GM12865 (cell line): ENCODE measurements at regions not wholly inside any gene's neighbourhood (a gene's known extent, or its start where the extent isn't known, plus 50 kb on each side); places are given as distances from the start of the nearest gene placed in this dataset.

ENCODE experiments used
- DNase-seq: peaks from one replicate; pipeline ENCODE4 v3.0.0; 2010; ENCODE audit warnings: low read depth
- H3K4me3 ChIP-seq: 2 replicates; pipeline ENCODE4 v1.5.1; 2011; ENCODE audit warnings: mild to moderate bottlenecking, low read depth, low read length, control low read depth
- CTCF ChIP-seq: IDR thresholded peaks from 2 replicates; pipeline ENCODE4 v1.5.1; 2011; ENCODE audit warnings: low read length, control low read depth, low read depth, inconsistent platforms; ENCODE audit not compliant: insufficient read depth; ENCODE audit errors: missing control alignments

- H3K4me3 ChIP-seq = no peak overlapping the region
- DNase-seq = no peak
- TF ChIP-seq CTCF = no peak
Observed at GRCh38 chr18:22342625-22343024, 75.1 kb downstream of the CTAGE1 start.

GRCh38 chr18:22340331-22340730 lies 77.4 kb downstream of the CTAGE1 start:
- no peak for TF ChIP-seq CTCF
- no peak for DNase-seq
- no peak overlapping the region for H3K4me3 ChIP-seq

GRCh38 chr18:22339913-22340312 lies 77.8 kb downstream of the CTAGE1 start:
- no peak for TF ChIP-seq CTCF
- H3K4me3 ChIP-seq = no peak overlapping the region
- DNase-seq = no peak

- no peak for DNase-seq
- no peak for TF ChIP-seq CTCF
- no peak overlapping the region for H3K4me3 ChIP-seq
Observed at GRCh38 chr18:22337833-22338232, 79.9 kb downstream of the CTAGE1 start.

GRCh38 chr18:22337306-22337705 lies 80.4 kb downstream of the CTAGE1 start:
- no peak overlapping the region for H3K4me3 ChIP-seq
- DNase-seq = no peak
- TF ChIP-seq CTCF = no peak

- DNase-seq = no peak
- H3K4me3 ChIP-seq = no peak overlapping the region
- TF ChIP-seq CTCF = no peak
Observed at GRCh38 chr18:22336406-22336805, 81.3 kb downstream of the CTAGE1 start.

GRCh38 chr18:22335731-22336198 lies 82.0 kb downstream of the CTAGE1 start:
- no peak overlapping the region for H3K4me3 ChIP-seq
- no peak for DNase-seq
- no peak for TF ChIP-seq CTCF
